Mammary epithelial cell (primary cell): ENCODE measurements at regions not wholly inside any gene's neighbourhood (a gene's known extent, or its start where the extent isn't known, plus 50 kb on each side); places are given as distances from the start of the nearest gene placed in this dataset.

Experiments used
- EZH2 ChIP-seq: IDR thresholded peaks from 2 replicates; pipeline ENCODE4 v1.6.1; 2012; ENCODE audit warnings: low read length, inconsistent platforms, borderline replicate concordance
- TF ChIP-seq, protein P1 (sequence below), 2 donors: IDR thresholded peaks in 1 of 2; conservative IDR thresholded peaks in 1 of 2; 2 replicates each; pipeline ENCODE4 v1.5.1; 2011 to 2012; ENCODE audit warnings: inconsistent platforms in 2 of 2, low read length in 2 of 2, mild to moderate bottlenecking in 2 of 2, control low read depth in 1 of 2, low read depth in 1 of 2; ENCODE audit not compliant: insufficient read depth in 1 of 2; ENCODE audit errors: extremely low read depth in 1 of 2

DNA sequence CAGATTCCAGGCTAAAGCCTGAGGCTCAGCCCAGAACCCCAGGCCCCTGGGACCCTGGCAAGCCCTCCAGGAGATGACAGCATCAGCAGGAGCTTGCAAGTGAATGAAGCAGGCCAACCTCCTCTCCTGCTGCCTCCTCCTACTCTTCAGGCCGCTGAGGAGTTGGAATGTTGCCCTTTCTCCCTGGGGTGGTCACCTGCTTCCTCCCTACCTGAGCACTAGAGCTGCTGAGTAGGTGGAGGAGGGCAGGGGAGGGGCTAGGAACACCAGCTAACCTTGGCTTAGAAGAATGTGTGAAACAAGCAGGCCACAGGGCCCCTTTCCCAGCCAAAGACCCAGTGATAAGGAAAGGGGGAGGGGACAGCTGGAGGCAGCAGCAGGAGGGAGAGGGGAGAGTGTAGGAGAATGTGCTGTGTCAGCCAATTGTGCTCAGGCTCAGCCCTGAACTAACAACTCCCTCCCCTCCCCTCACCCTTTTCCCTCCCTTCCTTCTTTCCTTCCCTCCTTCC is 58.0 kb downstream of the PJA1 start:
- TF ChIP-seq, protein P1, sequence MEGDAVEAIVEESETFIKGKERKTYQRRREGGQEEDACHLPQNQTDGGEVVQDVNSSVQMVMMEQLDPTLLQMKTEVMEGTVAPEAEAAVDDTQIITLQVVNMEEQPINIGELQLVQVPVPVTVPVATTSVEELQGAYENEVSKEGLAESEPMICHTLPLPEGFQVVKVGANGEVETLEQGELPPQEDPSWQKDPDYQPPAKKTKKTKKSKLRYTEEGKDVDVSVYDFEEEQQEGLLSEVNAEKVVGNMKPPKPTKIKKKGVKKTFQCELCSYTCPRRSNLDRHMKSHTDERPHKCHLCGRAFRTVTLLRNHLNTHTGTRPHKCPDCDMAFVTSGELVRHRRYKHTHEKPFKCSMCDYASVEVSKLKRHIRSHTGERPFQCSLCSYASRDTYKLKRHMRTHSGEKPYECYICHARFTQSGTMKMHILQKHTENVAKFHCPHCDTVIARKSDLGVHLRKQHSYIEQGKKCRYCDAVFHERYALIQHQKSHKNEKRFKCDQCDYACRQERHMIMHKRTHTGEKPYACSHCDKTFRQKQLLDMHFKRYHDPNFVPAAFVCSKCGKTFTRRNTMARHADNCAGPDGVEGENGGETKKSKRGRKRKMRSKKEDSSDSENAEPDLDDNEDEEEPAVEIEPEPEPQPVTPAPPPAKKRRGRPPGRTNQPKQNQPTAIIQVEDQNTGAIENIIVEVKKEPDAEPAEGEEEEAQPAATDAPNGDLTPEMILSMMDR (conservative IDR thresholded peaks at IDR 0.05 in 1 of 2, IDR thresholded peaks at IDR 0.05 in 1 of 2; ENCODE audit: extremely low read depth in 1 of 2, insufficient read depth in 1 of 2, low read depth in 1 of 2, low read length in 2 of 2), result no peak
- TF ChIP-seq EZH2, result no peak
